OCI-LY7 (cell line): ENCODE measurements at regions not wholly inside any gene's neighbourhood (a gene's known extent, or its start where the extent isn't known, plus 50 kb on each side); places are given as distances from the start of the nearest gene placed in this dataset.

ENCODE experiments used
- BruUV-seq: library from RNA; stranded (reverse); fragments of 400-500 nt; replicated peaks from 2 replicates; lab custom pipeline; 2021; lab: Mats Ljungman, UMichigan
- CTCF ChIA-PET: fragments of 300-600 bp; sonication (Branson Sonifier 250); formaldehyde crosslinking; loops from one replicate; lab custom pipeline; 2022; ENCODE audit warnings: antibody characterized with exemption; ENCODE audit not compliant: unreplicated experiment; lab: Charles Lee
- POLR2A ChIA-PET: fragments of 300-600 bp; sonication (Branson Sonifier 250); formaldehyde crosslinking; loops from one replicate; lab custom pipeline; 2022; ENCODE audit warnings: antibody characterized with exemption; lab: Charles Lee
- DNase-seq: peaks from one replicate; pipeline ENCODE4 v3.0.0-alpha.2; 2015; ENCODE audit warnings: low spot score
- H2AFZ ChIP-seq: fragments of 200-600 bp; sonication (generic), shearing (Covaris generic); 2 replicates; pipeline ENCODE4 v1.6.1; 2014; ENCODE audit warnings: mild to moderate bottlenecking, antibody characterized with exemption, low read length, moderate library complexity
- H3K27ac ChIP-seq: fragments of 200-600 bp; sonication (generic); 2 replicates; pipeline ENCODE4 v1.5.1; 2014; ENCODE audit warnings: mixed run types, low read depth, mild to moderate bottlenecking, moderate library complexity, low read length, inconsistent platforms; ENCODE audit not compliant: poor library complexity, severe bottlenecking
- H3K36me3 ChIP-seq: fragments of 200-600 bp; sonication (generic); 2 replicates; pipeline ENCODE4 v1.6.1; 2014; ENCODE audit warnings: mild to moderate bottlenecking, antibody characterized with exemption, low read length, moderate library complexity, mixed read lengths; ENCODE audit not compliant: insufficient read depth
- H3K4me1 ChIP-seq: fragments of 200-600 bp; sonication (generic); 2 replicates; pipeline ENCODE4 v1.5.1; 2014; ENCODE audit warnings: mild to moderate bottlenecking, low read length; ENCODE audit not compliant: insufficient read depth, poor library complexity, severe bottlenecking
- H3K4me2 ChIP-seq: fragments of 200-600 bp; sonication (generic); 2 replicates; pipeline ENCODE4 v1.6.1; 2014; ENCODE audit warnings: mild to moderate bottlenecking, low read length
- H3K4me3 ChIP-seq: fragments of 200-600 bp; sonication (generic); 2 replicates; pipeline ENCODE4 v1.5.1; 2014; ENCODE audit warnings: mild to moderate bottlenecking, low read depth, low read length; ENCODE audit not compliant: poor library complexity, severe bottlenecking
- H3K79me2 ChIP-seq: fragments of 200-600 bp; sonication (generic); 2 replicates; pipeline ENCODE4 v1.6.1; 2016; ENCODE audit warnings: low read depth, mild to moderate bottlenecking, low read length, moderate library complexity, mixed read lengths; ENCODE audit not compliant: insufficient read depth
- H3K9me2 ChIP-seq: fragments of 200-600 bp; sonication (generic); 2 replicates; pipeline ENCODE4 v1.6.1; 2016; ENCODE audit warnings: mild to moderate bottlenecking, low read length, mixed read lengths; ENCODE audit not compliant: insufficient read depth
- H3K9me3 ChIP-seq: fragments of 200-600 bp; sonication (generic); 2 replicates; pipeline ENCODE4 v1.6.1; 2014; ENCODE audit warnings: mild to moderate bottlenecking, mixed run types, low read length, mixed read lengths
- H4K20me1 ChIP-seq: fragments of 200-600 bp; sonication (generic); 2 replicates; pipeline ENCODE4 v1.6.1; 2014; ENCODE audit warnings: mild to moderate bottlenecking, antibody characterized with exemption, low read length, moderate library complexity, mixed read lengths; ENCODE audit not compliant: insufficient read depth
- EZH2phosphoT487 ChIP-seq: fragments of 200-600 bp; sonication (generic); IDR thresholded peaks from 2 replicates; pipeline ENCODE4 v1.6.1; 2018; ENCODE audit warnings: low read depth, borderline replicate concordance, mild to moderate bottlenecking, mixed run types, antibody characterized with exemption, low read length, moderate library complexity, mixed read lengths
- intact Hi-C: fragments of 100-400 bp; cut with micrococcal nuclease; formaldehyde crosslinking; loops from one replicate; pipeline ENCODE4 v1.10.0; 2022; ENCODE audit not compliant: unreplicated experiment
- TF ChIP-seq, protein P1 (sequence below): fragments of 200-600 bp; sonication (generic); conservative IDR thresholded peaks from 2 replicates; pipeline ENCODE4 v1.5.1; 2014; ENCODE audit warnings: mild to moderate bottlenecking, antibody characterized with exemption, low read length, moderate library complexity, mixed read lengths

- Histone ChIP-seq H3K4me1 (no peaks in the 10 kb centered on the region), H4K20me1 (no peaks in the 10 kb centered on the region), H3K9me3 (no peaks in the 10 kb centered on the region), H3K79me2 (no peaks in the 10 kb centered on the region), H3K9me2 (no peaks in the 10 kb centered on the region), H3K4me3 (no peak overlapping the region), H2AFZ (no peak overlapping the region), H3K27ac (no peak overlapping the region), H3K4me2 (no peak overlapping the region), H3K36me3 (no peaks in the 10 kb centered on the region)
- POLR2A ChIA-PET: interaction anchor here (0.7 kb wide), 1 partner anchor 270 kb away, joined by 3 read pairs; no protein-coding TSS in a partner anchor
- intact Hi-C loops: no loop called here
- no TSS peak for BruUV-seq
- CTCF ChIA-PET: no interaction called here
- DNase-seq: no peak
- no peak for TF ChIP-seq EZH2phosphoT487
- TF ChIP-seq, protein P1, sequence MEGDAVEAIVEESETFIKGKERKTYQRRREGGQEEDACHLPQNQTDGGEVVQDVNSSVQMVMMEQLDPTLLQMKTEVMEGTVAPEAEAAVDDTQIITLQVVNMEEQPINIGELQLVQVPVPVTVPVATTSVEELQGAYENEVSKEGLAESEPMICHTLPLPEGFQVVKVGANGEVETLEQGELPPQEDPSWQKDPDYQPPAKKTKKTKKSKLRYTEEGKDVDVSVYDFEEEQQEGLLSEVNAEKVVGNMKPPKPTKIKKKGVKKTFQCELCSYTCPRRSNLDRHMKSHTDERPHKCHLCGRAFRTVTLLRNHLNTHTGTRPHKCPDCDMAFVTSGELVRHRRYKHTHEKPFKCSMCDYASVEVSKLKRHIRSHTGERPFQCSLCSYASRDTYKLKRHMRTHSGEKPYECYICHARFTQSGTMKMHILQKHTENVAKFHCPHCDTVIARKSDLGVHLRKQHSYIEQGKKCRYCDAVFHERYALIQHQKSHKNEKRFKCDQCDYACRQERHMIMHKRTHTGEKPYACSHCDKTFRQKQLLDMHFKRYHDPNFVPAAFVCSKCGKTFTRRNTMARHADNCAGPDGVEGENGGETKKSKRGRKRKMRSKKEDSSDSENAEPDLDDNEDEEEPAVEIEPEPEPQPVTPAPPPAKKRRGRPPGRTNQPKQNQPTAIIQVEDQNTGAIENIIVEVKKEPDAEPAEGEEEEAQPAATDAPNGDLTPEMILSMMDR: no peak
Measured at GRCh38 chr2:125730921-125731320, 925.0 kb upstream of the GYPC start.

DNA sequence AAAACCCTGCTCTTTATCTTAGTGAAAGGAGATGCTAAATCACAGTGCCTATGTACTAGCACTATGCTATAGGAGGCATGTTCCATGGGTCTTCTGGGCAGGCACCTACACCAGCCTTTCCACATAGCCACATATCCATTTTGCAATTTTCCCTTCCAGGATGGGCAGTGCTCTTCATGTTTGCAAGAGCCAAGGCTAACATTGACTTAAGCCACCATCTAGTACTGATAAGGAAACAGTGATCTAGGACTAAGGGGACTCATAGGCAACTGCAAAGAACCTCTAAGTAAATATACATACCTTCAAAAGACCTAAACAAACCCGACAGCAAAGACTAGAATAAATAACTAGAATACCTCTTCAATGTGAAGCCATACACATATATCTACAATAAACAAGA lies 919.7 kb upstream of the GYPC start:
- H3K36me3 ChIP-seq: no peaks in the 10 kb centered on the region
- TF ChIP-seq EZH2phosphoT487: no peak
- TF ChIP-seq, protein P1: no peak

GRCh38 chr2:125745514-125745913 lies 910.4 kb upstream of the GYPC start:
- Histone ChIP-seq H3K4me1 (no peaks in the 10 kb centered on the region), H3K9me3 (no peaks in the 10 kb centered on the region), H3K4me2 (no peak overlapping the region), H3K79me2 (no peaks in the 10 kb centered on the region), H3K4me3 (no peak overlapping the region), H3K27ac (no peak overlapping the region), H4K20me1 (no peaks in the 10 kb centered on the region), H2AFZ (no peak overlapping the region), H3K9me2 (no peaks in the 10 kb centered on the region), H3K36me3 (no peaks in the 10 kb centered on the region)
- intact Hi-C loops: loop anchor here (10.0 kb wide), 1 partner anchor 1029 kb away; no protein-coding TSS in a partner anchor
- BruUV-seq: no TSS peak
- POLR2A ChIA-PET: interaction anchor here (0.6 to 0.7 kb wide), 2 partner anchors 125 to 1285 kb away, joined by 3 to 5 read pairs; no protein-coding TSS in a partner anchor
- CTCF ChIA-PET: no interaction called here
- peak; percentile 1 for DNase-seq
- TF ChIP-seq, protein P1: peak; percentile 40; the same call in 1 of the 2 replicates
- no peak for TF ChIP-seq EZH2phosphoT487

More for the DNA sequence above, 919.7 kb upstream of the GYPC start:
- POLR2A ChIA-PET: no interaction called here
- Histone ChIP-seq H3K4me2 (no peak overlapping the region), H3K4me3 (no peak overlapping the region), H3K9me2 (no peaks in the 10 kb centered on the region), H4K20me1 (no peaks in the 10 kb centered on the region), H3K9me3 (no peaks in the 10 kb centered on the region), H2AFZ (no peak overlapping the region), H3K27ac (no peak overlapping the region), H3K79me2 (no peaks in the 10 kb centered on the region), H3K4me1 (no peaks in the 10 kb centered on the region)
- CTCF ChIA-PET: no interaction called here
- DNase-seq: no peak
- BruUV-seq: no TSS peak
- intact Hi-C loops: no loop called here
